BE2C (cell line): ENCODE measurements at regions not wholly inside any gene's neighbourhood (a gene's known extent, or its start where the extent isn't known, plus 50 kb on each side); places are given as distances from the start of the nearest gene placed in this dataset.

Experiments
- DNase-seq: peaks from one replicate; pipeline ENCODE4 v3.0.0-alpha.2; 2020
- H3K27me3 ChIP-seq: fragments of 250-450 bp; sonication (Bioruptor Pico); 2 replicates; pipeline ENCODE4 v1.5.1; 2020; ENCODE audit warnings: mild to moderate bottlenecking
- H3K36me3 ChIP-seq: fragments of 250-450 bp; sonication (Bioruptor Pico); 2 replicates; pipeline ENCODE4 v1.5.1; 2020; ENCODE audit warnings: mild to moderate bottlenecking
- H3K4me1 ChIP-seq: fragments of 250-450 bp; sonication (Bioruptor Pico); 2 replicates; pipeline ENCODE4 v1.5.1; 2020
- H3K4me3 ChIP-seq: 2 replicates; pipeline ENCODE4 v1.5.1; 2011; ENCODE audit warnings: low read depth, low read length
- H3K9me3 ChIP-seq: fragments of 250-450 bp; sonication (Bioruptor Pico); 2 replicates; pipeline ENCODE4 v1.5.1; 2020
- TF ChIP-seq, protein P1 (sequence below): IDR thresholded peaks from 2 replicates; pipeline ENCODE4 v1.5.1; 2012; ENCODE audit warnings: mild to moderate bottlenecking, low read depth, low read length

- Histone ChIP-seq H3K4me3 (no peak overlapping the region), H3K4me1 (no peaks in the 10 kb centered on the region), H3K9me3 (no peaks in the 10 kb centered on the region), H3K36me3 (no peaks in the 10 kb centered on the region), H3K27me3 (no peaks in the 10 kb centered on the region)
- TF ChIP-seq, protein P1, sequence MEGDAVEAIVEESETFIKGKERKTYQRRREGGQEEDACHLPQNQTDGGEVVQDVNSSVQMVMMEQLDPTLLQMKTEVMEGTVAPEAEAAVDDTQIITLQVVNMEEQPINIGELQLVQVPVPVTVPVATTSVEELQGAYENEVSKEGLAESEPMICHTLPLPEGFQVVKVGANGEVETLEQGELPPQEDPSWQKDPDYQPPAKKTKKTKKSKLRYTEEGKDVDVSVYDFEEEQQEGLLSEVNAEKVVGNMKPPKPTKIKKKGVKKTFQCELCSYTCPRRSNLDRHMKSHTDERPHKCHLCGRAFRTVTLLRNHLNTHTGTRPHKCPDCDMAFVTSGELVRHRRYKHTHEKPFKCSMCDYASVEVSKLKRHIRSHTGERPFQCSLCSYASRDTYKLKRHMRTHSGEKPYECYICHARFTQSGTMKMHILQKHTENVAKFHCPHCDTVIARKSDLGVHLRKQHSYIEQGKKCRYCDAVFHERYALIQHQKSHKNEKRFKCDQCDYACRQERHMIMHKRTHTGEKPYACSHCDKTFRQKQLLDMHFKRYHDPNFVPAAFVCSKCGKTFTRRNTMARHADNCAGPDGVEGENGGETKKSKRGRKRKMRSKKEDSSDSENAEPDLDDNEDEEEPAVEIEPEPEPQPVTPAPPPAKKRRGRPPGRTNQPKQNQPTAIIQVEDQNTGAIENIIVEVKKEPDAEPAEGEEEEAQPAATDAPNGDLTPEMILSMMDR, result no peak
- DNase-seq, result no peak
Measured at GRCh38 chr1:87179076-87179810, 149.4 kb upstream of the LMO4 start.

GRCh38 chr1:87179851-87180519, 148.7 kb upstream of the LMO4 start:
- Histone ChIP-seq H3K36me3 (no peaks in the 10 kb centered on the region), H3K4me3 (no peak overlapping the region), H3K9me3 (no peaks in the 10 kb centered on the region), H3K27me3 (no peaks in the 10 kb centered on the region), H3K4me1 (no peaks in the 10 kb centered on the region)
- TF ChIP-seq, protein P1, result no peak
- no peak for DNase-seq

DNA sequence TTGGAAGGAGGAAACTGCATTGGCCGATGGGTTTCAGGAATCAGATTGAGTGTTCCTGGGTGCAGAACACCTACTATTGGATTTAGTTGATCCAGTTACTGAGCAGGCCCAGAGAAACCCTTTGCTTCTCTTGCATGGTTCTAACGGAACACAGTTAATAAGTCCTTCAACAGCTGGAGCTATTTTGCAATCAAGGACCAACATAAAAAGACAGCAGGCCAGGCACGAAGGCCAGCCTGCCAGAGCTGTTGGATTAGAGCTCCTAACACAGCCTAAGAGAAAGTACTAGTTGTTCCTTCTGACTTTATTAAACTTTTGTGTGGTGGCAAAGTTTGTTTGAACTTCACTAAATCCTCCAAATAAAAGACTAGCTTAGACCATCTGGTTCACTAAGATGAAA, 148.0 kb upstream of the LMO4 start:
- no peaks in the 10 kb centered on the region for H3K4me1 ChIP-seq
- no peak overlapping the region for H3K4me3 ChIP-seq
- TF ChIP-seq, protein P1, result no peak
- no peaks in the 10 kb centered on the region for H3K27me3 ChIP-seq
- no peaks in the 10 kb centered on the region for H3K9me3 ChIP-seq
- H3K36me3 ChIP-seq, result no peaks in the 10 kb centered on the region
- no peak for DNase-seq

DNA sequence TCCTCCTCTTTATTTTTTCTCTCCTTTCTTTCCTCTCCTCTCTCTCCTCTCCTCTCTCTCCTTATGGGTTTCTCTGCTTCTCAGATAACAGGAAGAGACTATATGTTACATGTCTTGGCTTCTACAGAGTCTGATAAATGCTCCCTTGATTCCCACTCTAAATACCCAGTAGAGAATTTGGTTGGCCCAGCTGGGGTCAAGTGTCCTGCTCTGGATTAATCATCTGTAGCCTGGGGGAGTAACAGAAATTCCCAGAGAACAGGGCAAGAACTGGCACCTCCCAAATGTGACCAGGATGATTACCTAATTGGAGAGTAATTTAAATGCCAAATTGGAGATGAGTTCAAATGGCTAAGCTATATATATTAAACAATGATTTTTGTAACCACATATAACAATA, 146.1 kb upstream of the LMO4 start:
- TF ChIP-seq, protein P1, result no peak
- H3K9me3 ChIP-seq, result no peaks in the 10 kb centered on the region
- DNase-seq, result no peak
- no peak overlapping the region for H3K4me3 ChIP-seq
- H3K4me1 ChIP-seq, result no peaks in the 10 kb centered on the region
- no peaks in the 10 kb centered on the region for H3K36me3 ChIP-seq
- no peaks in the 10 kb centered on the region for H3K27me3 ChIP-seq

DNA sequence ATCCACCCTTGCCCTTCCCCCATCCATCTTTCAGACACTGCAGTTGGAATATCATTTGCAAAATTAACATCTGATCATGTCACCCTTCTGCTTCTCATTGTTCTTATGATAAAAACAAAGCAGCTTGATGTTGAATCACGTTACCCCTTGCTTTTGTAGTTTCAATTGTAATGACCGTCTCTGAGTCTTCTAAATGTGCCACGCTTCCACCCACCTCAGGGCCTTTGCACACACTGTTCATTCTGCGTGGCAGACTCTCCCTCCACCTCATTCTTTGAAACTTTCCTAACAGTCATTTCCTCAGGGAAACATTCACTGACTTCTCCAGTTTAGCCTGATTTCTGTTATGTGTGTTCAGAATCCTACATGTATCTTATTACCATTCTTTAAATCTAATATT, 143.6 kb upstream of the LMO4 start:
- Histone ChIP-seq H3K9me3 (no peaks in the 10 kb centered on the region), H3K4me1 (no peaks in the 10 kb centered on the region), H3K27me3 (no peaks in the 10 kb centered on the region), H3K4me3 (no peak overlapping the region), H3K36me3 (no peaks in the 10 kb centered on the region)
- DNase-seq, result no peak
- TF ChIP-seq, protein P1, result no peak

- Histone ChIP-seq H3K36me3 (no peaks in the 10 kb centered on the region), H3K4me1 (no peaks in the 10 kb centered on the region), H3K9me3 (no peaks in the 10 kb centered on the region), H3K27me3 (no peaks in the 10 kb centered on the region), H3K4me3 (no peak overlapping the region)
- TF ChIP-seq, protein P1, result no peak
- no peak for DNase-seq
Measured at GRCh38 chr1:87186346-87186745, 142.3 kb upstream of the LMO4 start.
